Hepatocyte (in vitro differentiated cells): ENCODE measurements at regions not wholly inside any gene's neighbourhood (a gene's known extent, or its start where the extent isn't known, plus 50 kb on each side); places are given as distances from the start of the nearest gene placed in this dataset.

Experiments used
- DNase-seq: peaks from one replicate; pipeline ENCODE4 v3.0.0-alpha.2; 2016; ENCODE audit warnings: low spot score
- H2AFZ ChIP-seq: fragments of 200-600 bp; sonication (generic); 2 replicates; pipeline ENCODE4 v1.6.0; 2016; ENCODE audit warnings: antibody characterized with exemption, mild to moderate bottlenecking
- H3K27ac ChIP-seq: fragments of 200-600 bp; sonication (generic); 2 replicates; pipeline ENCODE4 v1.5.1; 2016; ENCODE audit warnings: mild to moderate bottlenecking
- H3K27me3 ChIP-seq: fragments of 200-600 bp; sonication (generic); 2 replicates; pipeline ENCODE4 v1.6.1; 2016
- H3K36me3 ChIP-seq: fragments of 200-600 bp; sonication (generic); replicated peaks from 2 replicates; pipeline ENCODE4 v1.5.1; 2016; ENCODE audit warnings: low read depth; ENCODE audit not compliant: insufficient read depth
- H3K4me1 ChIP-seq: fragments of 200-600 bp; sonication (generic); 2 replicates; pipeline ENCODE4 v1.5.1; 2016; ENCODE audit warnings: mild to moderate bottlenecking, moderate library complexity; ENCODE audit not compliant: insufficient read depth
- H3K4me2 ChIP-seq: fragments of 200-600 bp; sonication (generic); 2 replicates; pipeline ENCODE4 v1.6.0; 2016
- H3K4me3 ChIP-seq: fragments of 200-600 bp; sonication (generic); 2 replicates; pipeline ENCODE4 v1.5.1; 2016; ENCODE audit warnings: mild to moderate bottlenecking
- H3K79me2 ChIP-seq: fragments of 200-600 bp; sonication (generic); 2 replicates; pipeline ENCODE4 v1.6.0; 2017; ENCODE audit warnings: mild to moderate bottlenecking
- H3K9me2 ChIP-seq: fragments of 200-600 bp; sonication (generic); replicated peaks from 2 replicates; pipeline ENCODE4 v1.6.0; 2017; ENCODE audit warnings: mild to moderate bottlenecking; ENCODE audit not compliant: insufficient read depth
- H3K9me3 ChIP-seq: fragments of 200-600 bp; sonication (generic); 2 replicates; pipeline ENCODE4 v1.5.1; 2016; ENCODE audit warnings: low read depth, mild to moderate bottlenecking
- H4K20me1 ChIP-seq: fragments of 200-600 bp; sonication (generic); 2 replicates; pipeline ENCODE4 v1.6.0; 2016; ENCODE audit warnings: mild to moderate bottlenecking; ENCODE audit not compliant: insufficient read depth, poor library complexity, severe bottlenecking
- EZH2 ChIP-seq: fragments of 200-600 bp; sonication (generic); IDR thresholded peaks from 2 replicates; pipeline ENCODE4 v1.6.1; 2016; ENCODE audit warnings: antibody characterized with exemption, mild to moderate bottlenecking, borderline replicate concordance
- EZH2phosphoT487 ChIP-seq: fragments of 200-600 bp; sonication (generic); IDR thresholded peaks from one replicate; pipeline ENCODE4 v1.6.1; 2018; ENCODE audit warnings: antibody characterized with exemption, mild to moderate bottlenecking, low read depth, moderate library complexity; ENCODE audit not compliant: unreplicated experiment, severe bottlenecking
- WGBS: methylation state at CpG from one replicate; pipeline ENCODE4 v1.1.6; 2016; ENCODE audit warnings: low lambda C conversion rate; ENCODE audit errors: missing lambda C conversion rate; 5-methylcytosine and 5-hydroxymethylcytosine counted together
- TF ChIP-seq, protein P1 (sequence below): fragments of 200-600 bp; sonication (generic); IDR thresholded peaks from 2 replicates; pipeline ENCODE4 v1.5.1; 2016; ENCODE audit warnings: antibody characterized with exemption, mild to moderate bottlenecking; ENCODE audit not compliant: poor library complexity

DNA sequence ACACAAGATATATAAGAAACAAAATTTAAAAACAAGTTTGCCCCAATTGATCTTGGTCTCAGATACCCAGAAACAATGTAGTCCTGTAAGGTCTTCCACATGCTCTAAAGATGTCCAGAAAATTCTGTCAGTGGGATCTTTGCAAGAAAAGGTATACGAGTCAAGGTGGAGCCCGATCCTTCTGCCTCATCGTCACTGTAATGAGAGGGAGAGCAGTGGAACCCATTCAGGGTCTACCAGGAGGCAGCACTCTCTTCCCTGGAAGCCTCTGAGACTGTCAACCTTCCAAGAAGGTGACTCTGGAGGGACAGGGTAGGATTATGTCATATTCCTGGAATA is 112.8 kb downstream of the JCAD start:
- no peaks in the 10 kb centered on the region for H3K9me2 ChIP-seq
- H3K27ac ChIP-seq: peak overlapping the region; percentile 63
- H3K27me3 ChIP-seq: no peaks in the 10 kb centered on the region
- 94% methylated on average over 3 of the region's 3 CpGs for WGBS
- no peaks in the 10 kb centered on the region for H3K9me3 ChIP-seq
- H3K4me3 ChIP-seq: no peak overlapping the region
- H2AFZ ChIP-seq: no peak overlapping the region
- TF ChIP-seq EZH2 (no peak), EZH2phosphoT487 (no peak)
- TF ChIP-seq, protein P1, sequence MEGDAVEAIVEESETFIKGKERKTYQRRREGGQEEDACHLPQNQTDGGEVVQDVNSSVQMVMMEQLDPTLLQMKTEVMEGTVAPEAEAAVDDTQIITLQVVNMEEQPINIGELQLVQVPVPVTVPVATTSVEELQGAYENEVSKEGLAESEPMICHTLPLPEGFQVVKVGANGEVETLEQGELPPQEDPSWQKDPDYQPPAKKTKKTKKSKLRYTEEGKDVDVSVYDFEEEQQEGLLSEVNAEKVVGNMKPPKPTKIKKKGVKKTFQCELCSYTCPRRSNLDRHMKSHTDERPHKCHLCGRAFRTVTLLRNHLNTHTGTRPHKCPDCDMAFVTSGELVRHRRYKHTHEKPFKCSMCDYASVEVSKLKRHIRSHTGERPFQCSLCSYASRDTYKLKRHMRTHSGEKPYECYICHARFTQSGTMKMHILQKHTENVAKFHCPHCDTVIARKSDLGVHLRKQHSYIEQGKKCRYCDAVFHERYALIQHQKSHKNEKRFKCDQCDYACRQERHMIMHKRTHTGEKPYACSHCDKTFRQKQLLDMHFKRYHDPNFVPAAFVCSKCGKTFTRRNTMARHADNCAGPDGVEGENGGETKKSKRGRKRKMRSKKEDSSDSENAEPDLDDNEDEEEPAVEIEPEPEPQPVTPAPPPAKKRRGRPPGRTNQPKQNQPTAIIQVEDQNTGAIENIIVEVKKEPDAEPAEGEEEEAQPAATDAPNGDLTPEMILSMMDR: no peak
- peaks cover 32% of the 10 kb centered on the region for H3K4me1 ChIP-seq
- DNase-seq: no peak
- H3K79me2 ChIP-seq: no peaks in the 10 kb centered on the region
- H3K36me3 ChIP-seq: no peaks in the 10 kb centered on the region
- no peaks in the 10 kb centered on the region for H4K20me1 ChIP-seq
- no peak overlapping the region for H3K4me2 ChIP-seq

DNA sequence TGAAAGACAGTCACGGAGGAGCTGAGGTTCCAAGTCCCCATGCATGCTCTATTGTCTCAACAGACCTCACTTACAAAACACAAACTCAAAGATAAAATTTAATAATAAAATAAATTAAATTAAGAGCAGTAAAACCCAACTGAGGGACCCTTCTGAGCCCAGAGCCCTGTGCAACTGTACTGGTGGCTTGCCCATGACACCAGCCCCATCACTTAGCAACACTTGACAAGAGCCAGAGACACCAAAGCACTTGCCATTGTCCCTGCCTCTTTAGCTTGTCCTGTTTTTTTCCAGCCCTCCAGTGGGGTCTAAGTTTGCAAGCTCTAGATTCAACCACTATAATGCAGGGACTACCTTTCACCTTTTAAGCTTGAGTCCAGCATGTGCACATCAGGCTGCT is 117.9 kb downstream of the JCAD start:
- TF ChIP-seq EZH2: no peak
- TF ChIP-seq, protein P1: no peak
- no peak for TF ChIP-seq EZH2phosphoT487
- H3K27ac ChIP-seq: no peak overlapping the region
- DNase-seq: no peak
- no peaks in the 10 kb centered on the region for H4K20me1 ChIP-seq
- H3K9me3 ChIP-seq: no peaks in the 10 kb centered on the region
- no peak overlapping the region for H3K4me2 ChIP-seq
- WGBS: 94% methylated on average over 1 of the region's 1 CpG
- no peaks in the 10 kb centered on the region for H3K79me2 ChIP-seq
- H3K36me3 ChIP-seq: no peaks in the 10 kb centered on the region
- H3K27me3 ChIP-seq: no peaks in the 10 kb centered on the region
- H3K9me2 ChIP-seq: no peaks in the 10 kb centered on the region
- no peak overlapping the region for H2AFZ ChIP-seq
- peaks cover under 1% of the 10 kb centered on the region for H3K4me1 ChIP-seq
- no peak overlapping the region for H3K4me3 ChIP-seq

DNA sequence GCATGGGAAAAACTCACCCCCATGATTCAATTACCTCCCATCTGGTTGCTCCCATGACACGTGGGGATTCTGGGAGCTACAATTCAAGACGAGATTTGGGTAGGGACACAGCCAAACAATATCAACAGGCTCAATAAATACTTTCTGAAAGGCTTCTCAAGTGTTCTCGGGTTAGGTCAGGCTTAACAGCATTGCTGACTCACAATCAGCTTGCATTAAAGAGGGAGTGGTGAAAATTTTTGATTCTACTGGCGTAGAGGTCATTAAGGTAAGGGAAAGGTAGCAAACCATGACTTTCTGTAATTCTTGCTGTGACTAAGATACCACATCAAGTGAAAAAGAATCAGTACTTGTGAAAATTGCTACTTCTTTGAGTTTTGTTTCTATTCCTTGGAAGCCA is 126.4 kb downstream of the JCAD start:
- WGBS: 83% methylated on average over 4 of the region's 4 CpGs
- H3K27ac ChIP-seq: no peak overlapping the region
- no peak for DNase-seq
- H4K20me1 ChIP-seq: no peaks in the 10 kb centered on the region
- H3K4me1 ChIP-seq: no peaks in the 10 kb centered on the region
- H2AFZ ChIP-seq: no peak overlapping the region
- no peaks in the 10 kb centered on the region for H3K9me3 ChIP-seq
- no peaks in the 10 kb centered on the region for H3K79me2 ChIP-seq
- H3K9me2 ChIP-seq: no peaks in the 10 kb centered on the region
- H3K4me3 ChIP-seq: no peak overlapping the region
- no peaks in the 10 kb centered on the region for H3K36me3 ChIP-seq
- TF ChIP-seq EZH2phosphoT487 (no peak), EZH2 (no peak)
- TF ChIP-seq, protein P1: no peak
- no peaks in the 10 kb centered on the region for H3K27me3 ChIP-seq
- no peak overlapping the region for H3K4me2 ChIP-seq

DNA sequence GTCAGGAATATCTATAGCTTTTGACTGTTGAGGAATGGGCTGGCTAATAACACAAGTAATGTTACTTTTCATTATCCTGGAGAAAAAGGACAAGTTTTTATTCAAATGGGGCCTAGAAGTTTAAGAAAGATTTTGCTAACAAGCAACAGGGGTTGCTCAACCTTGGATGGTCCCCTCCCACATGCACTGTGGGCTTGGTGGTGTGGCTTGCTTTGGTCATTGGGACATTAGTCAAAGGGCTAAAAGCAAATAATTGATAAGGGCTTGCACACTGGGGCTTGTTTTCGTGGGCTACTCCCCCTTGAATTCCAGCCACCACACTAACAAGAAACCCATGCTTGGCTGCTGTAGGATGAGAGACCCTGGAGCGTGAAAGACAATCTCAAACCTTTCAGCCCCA is 127.6 kb downstream of the JCAD start:
- H3K79me2 ChIP-seq: no peaks in the 10 kb centered on the region
- DNase-seq: no peak
- no peak overlapping the region for H3K4me3 ChIP-seq
- TF ChIP-seq EZH2 (no peak), EZH2phosphoT487 (no peak)
- TF ChIP-seq, protein P1: no peak
- no peaks in the 10 kb centered on the region for H3K9me2 ChIP-seq
- no peak overlapping the region for H3K27ac ChIP-seq
- no peaks in the 10 kb centered on the region for H4K20me1 ChIP-seq
- no peaks in the 10 kb centered on the region for H3K36me3 ChIP-seq
- H3K4me1 ChIP-seq: no peaks in the 10 kb centered on the region
- H2AFZ ChIP-seq: no peak overlapping the region
- no peak overlapping the region for H3K4me2 ChIP-seq
- 81% methylated on average over 2 of the region's 2 CpGs for WGBS
- no peaks in the 10 kb centered on the region for H3K27me3 ChIP-seq
- H3K9me3 ChIP-seq: no peaks in the 10 kb centered on the region
